ENCODE measurements at regions not wholly inside any gene's neighbourhood (a gene's known extent, or its start where the extent isn't known, plus 50 kb on each side); places are given as distances from the start of the nearest gene placed in this dataset.
"Not testable (repeated sequence)": the region's sequence is repeated elsewhere in the genome, so short reads cannot be mapped to it uniquely, and the experiment has no call there.

GRCh38 chr16:60681043-60681442, 1355.2 kb downstream of the CDH8 start:
- DNase-seq (ENCODE audit: low read depth in 2 of 2): no peak

GRCh38 chr16:60675022-60675421, 1361.2 kb downstream of the CDH8 start:
- no peak for DNase-seq (ENCODE audit: low read depth in 2 of 2)

- no peak for DNase-seq (ENCODE audit: low read depth in 2 of 2)
Measured at GRCh38 chr16:60674241-60674640, 1362.0 kb downstream of the CDH8 start.

GRCh38 chr16:60655514-60656153, 1380.6 kb downstream of the CDH8 start:
- no peak for DNase-seq (ENCODE audit: low read depth in 2 of 2)

- DNase-seq (ENCODE audit: low read depth in 2 of 2): no peak
Measured at GRCh38 chr16:60651346-60651745, 1384.9 kb downstream of the CDH8 start.

- DNase-seq (ENCODE audit: low read depth in 2 of 2): no peak
Measured at GRCh38 chr16:60648290-60648689, 1387.9 kb downstream of the CDH8 start.

- DNase-seq (ENCODE audit: low read depth in 2 of 2): not testable (repeated sequence)
Measured at GRCh38 chr16:60647388-60647787, 1388.8 kb downstream of the CDH8 start.

- no peak for DNase-seq (ENCODE audit: low read depth in 2 of 2)
Measured at GRCh38 chr16:60646631-60647030, 1389.6 kb downstream of the CDH8 start.

- DNase-seq (ENCODE audit: low read depth in 2 of 2): no peak
Measured at GRCh38 chr16:60645541-60645940, 1390.7 kb downstream of the CDH8 start.

- no peak for DNase-seq (ENCODE audit: low read depth in 2 of 2)
Measured at GRCh38 chr16:60642956-60643355, 1393.3 kb downstream of the CDH8 start.

GRCh38 chr16:60641067-60641665, 1395.1 kb downstream of the CDH8 start:
- no peak for DNase-seq (ENCODE audit: low read depth in 2 of 2)

GRCh38 chr16:60640038-60640437, 1396.2 kb downstream of the CDH8 start:
- no peak for DNase-seq (ENCODE audit: low read depth in 2 of 2)

GRCh38 chr16:60636636-60637035, 1399.6 kb downstream of the CDH8 start:
- not testable (repeated sequence) for DNase-seq (ENCODE audit: low read depth in 2 of 2)

- no peak for DNase-seq (ENCODE audit: low read depth in 2 of 2)
Measured at GRCh38 chr16:60636117-60636516, 1400.1 kb downstream of the CDH8 start.

GRCh38 chr16:60635548-60635947, 1400.7 kb downstream of the CDH8 start:
- no peak for DNase-seq (ENCODE audit: low read depth in 2 of 2)

- DNase-seq (ENCODE audit: low read depth in 2 of 2): no peak
Measured at GRCh38 chr16:60611844-60612243, 1424.4 kb downstream of the CDH8 start.

GRCh38 chr16:60608971-60609370, 1427.3 kb downstream of the CDH8 start:
- DNase-seq (ENCODE audit: low read depth in 2 of 2): no peak

GRCh38 chr16:60605652-60606051, 1430.6 kb downstream of the CDH8 start:
- DNase-seq (ENCODE audit: low read depth in 2 of 2): not testable (repeated sequence)

GRCh38 chr16:60605176-60605575, 1431.1 kb downstream of the CDH8 start:
- DNase-seq (ENCODE audit: low read depth in 2 of 2): no peak

- DNase-seq (ENCODE audit: low read depth in 2 of 2): no peak
Measured at GRCh38 chr16:60586493-60586892, 1449.7 kb downstream of the CDH8 start.

- DNase-seq (ENCODE audit: low read depth in 2 of 2): no peak
Measured at GRCh38 chr16:60582528-60582927, 1453.7 kb downstream of the CDH8 start.

- DNase-seq (ENCODE audit: low read depth in 2 of 2): no peak
Measured at GRCh38 chr16:60566901-60567300, 1469.3 kb downstream of the CDH8 start.

GRCh38 chr16:60564588-60564987, 1471.7 kb downstream of the CDH8 start:
- no peak for DNase-seq (ENCODE audit: low read depth in 2 of 2)

GRCh38 chr16:60563166-60563565, 1473.1 kb downstream of the CDH8 start:
- DNase-seq (ENCODE audit: low read depth in 2 of 2): no peak
